ENCODE measurements at regions not wholly inside any gene's neighbourhood (a gene's known extent, or its start where the extent isn't known, plus 50 kb on each side); places are given as distances from the start of the nearest gene placed in this dataset.

DNA sequence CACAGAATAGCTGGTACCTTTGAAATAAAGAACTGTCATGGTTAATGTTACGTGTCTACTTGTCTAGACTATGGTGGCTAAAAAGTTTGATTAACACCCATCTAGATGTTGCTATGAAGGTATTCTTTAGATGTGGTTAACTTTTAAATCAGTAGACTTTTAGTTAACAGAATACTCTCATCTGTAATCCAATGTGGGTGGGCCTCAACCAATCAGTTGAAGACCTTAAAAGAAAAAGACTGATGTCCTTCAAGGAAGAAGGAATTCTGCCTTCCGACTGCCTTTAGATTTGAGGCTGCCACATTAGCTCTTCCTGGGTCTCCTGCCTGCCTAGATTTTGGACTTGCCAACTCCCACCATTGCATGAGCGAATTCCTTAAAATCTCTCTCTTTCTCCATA is 113.0 kb upstream of the CACUL1 start:
- ChIA-PET CTCF (no interaction called here), POLR2A (no interaction called here)
- TF ChIP-seq HOXB5 (CRISPR knock-in tag; IDR thresholded peaks at IDR 0.05) = no peak
- TF ChIP-seq FOSB (CRISPR knock-in tag; IDR thresholded peaks at IDR 0.05) = no peak
- TF ChIP-seq, protein P1, sequence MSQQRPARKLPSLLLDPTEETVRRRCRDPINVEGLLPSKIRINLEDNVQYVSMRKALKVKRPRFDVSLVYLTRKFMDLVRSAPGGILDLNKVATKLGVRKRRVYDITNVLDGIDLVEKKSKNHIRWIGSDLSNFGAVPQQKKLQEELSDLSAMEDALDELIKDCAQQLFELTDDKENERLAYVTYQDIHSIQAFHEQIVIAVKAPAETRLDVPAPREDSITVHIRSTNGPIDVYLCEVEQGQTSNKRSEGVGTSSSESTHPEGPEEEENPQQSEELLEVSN (IDR thresholded peaks at IDR 0.05; ENCODE audit: borderline replicate concordance, low read depth) = no peak
- TF ChIP-seq CBX2 (IDR thresholded peaks at IDR 0.05; ENCODE audit: borderline replicate concordance, low read depth) = no peak
- TF ChIP-seq ZSCAN20 (CRISPR knock-in tag; IDR thresholded peaks at IDR 0.05) = no peak
- TF ChIP-seq GATA3 (IDR thresholded peaks at IDR 0.05; ENCODE audit: borderline replicate concordance) = no peak
- Histone ChIP-seq H3K4me3 (no peak overlapping the region), H3K9me3 (no peaks in the 10 kb centered on the region), H3K27ac (no peak overlapping the region), H3K4me2 (no peak overlapping the region), H3K4me1 (peaks cover 21% of the 10 kb centered on the region)
- 82% methylated on average over 3 of the region's 3 CpGs for WGBS (ENCODE audit: missing lambda C conversion rate)
- DNase-seq (ENCODE audit: low read depth in 1 of 2, low spot score in 1 of 2) (no peak), FAIRE-seq (no peak), ATAC-seq (no peak)

DNA sequence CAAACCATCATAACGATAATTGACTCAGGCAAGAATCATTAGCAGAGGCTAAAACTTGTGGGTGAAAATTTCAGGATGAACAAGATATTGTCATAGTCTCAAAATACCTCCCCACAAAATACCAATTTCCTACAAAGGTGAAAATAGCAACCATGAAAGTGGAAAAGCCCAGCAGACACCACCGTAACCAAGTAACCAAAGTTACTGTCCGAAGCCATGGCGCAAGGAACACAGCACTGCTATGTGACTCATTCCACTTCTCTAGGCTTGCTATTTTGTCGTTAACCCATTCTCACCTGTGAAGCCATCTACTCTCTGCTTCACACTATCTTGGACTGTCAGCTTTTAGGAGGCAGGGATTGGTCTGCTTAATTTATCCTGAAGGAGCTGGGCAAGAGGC is 113.8 kb upstream of the CACUL1 start:
- no peak for TF ChIP-seq MYC (IDR thresholded peaks at IDR 0.05; ENCODE audit: borderline replicate concordance, low read length)
- TF ChIP-seq JUN (IDR thresholded peaks at IDR 0.05) = no peak
- no peak for TF ChIP-seq ZC3H11A (IDR thresholded peaks at IDR 0.05)
- TF ChIP-seq, protein P2, sequence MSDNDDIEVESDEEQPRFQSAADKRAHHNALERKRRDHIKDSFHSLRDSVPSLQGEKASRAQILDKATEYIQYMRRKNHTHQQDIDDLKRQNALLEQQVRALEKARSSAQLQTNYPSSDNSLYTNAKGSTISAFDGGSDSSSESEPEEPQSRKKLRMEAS (IDR thresholded peaks at IDR 0.05) = no peak
- no peak for TF ChIP-seq CBX2 (IDR thresholded peaks at IDR 0.05; ENCODE audit: borderline replicate concordance, low read depth)
- no peak for TF ChIP-seq RFX5 (IDR thresholded peaks at IDR 0.05)
- TF ChIP-seq, protein P3, sequence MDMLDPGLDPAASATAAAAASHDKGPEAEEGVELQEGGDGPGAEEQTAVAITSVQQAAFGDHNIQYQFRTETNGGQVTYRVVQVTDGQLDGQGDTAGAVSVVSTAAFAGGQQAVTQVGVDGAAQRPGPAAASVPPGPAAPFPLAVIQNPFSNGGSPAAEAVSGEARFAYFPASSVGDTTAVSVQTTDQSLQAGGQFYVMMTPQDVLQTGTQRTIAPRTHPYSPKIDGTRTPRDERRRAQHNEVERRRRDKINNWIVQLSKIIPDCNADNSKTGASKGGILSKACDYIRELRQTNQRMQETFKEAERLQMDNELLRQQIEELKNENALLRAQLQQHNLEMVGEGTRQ (IDR thresholded peaks at IDR 0.05) = no peak
- TF ChIP-seq, protein P4, sequence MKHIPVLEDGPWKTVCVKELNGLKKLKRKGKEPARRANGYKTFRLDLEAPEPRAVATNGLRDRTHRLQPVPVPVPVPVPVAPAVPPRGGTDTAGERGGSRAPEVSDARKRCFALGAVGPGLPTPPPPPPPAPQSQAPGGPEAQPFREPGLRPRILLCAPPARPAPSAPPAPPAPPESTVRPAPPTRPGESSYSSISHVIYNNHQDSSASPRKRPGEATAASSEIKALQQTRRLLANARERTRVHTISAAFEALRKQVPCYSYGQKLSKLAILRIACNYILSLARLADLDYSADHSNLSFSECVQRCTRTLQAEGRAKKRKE (CRISPR knock-in tag; IDR thresholded peaks at IDR 0.05; ENCODE audit: low read depth) = no peak
- no peak for TF ChIP-seq NPAS2 (CRISPR knock-in tag; IDR thresholded peaks at IDR 0.05; ENCODE audit: borderline replicate concordance)
- TF ChIP-seq, protein P5, sequence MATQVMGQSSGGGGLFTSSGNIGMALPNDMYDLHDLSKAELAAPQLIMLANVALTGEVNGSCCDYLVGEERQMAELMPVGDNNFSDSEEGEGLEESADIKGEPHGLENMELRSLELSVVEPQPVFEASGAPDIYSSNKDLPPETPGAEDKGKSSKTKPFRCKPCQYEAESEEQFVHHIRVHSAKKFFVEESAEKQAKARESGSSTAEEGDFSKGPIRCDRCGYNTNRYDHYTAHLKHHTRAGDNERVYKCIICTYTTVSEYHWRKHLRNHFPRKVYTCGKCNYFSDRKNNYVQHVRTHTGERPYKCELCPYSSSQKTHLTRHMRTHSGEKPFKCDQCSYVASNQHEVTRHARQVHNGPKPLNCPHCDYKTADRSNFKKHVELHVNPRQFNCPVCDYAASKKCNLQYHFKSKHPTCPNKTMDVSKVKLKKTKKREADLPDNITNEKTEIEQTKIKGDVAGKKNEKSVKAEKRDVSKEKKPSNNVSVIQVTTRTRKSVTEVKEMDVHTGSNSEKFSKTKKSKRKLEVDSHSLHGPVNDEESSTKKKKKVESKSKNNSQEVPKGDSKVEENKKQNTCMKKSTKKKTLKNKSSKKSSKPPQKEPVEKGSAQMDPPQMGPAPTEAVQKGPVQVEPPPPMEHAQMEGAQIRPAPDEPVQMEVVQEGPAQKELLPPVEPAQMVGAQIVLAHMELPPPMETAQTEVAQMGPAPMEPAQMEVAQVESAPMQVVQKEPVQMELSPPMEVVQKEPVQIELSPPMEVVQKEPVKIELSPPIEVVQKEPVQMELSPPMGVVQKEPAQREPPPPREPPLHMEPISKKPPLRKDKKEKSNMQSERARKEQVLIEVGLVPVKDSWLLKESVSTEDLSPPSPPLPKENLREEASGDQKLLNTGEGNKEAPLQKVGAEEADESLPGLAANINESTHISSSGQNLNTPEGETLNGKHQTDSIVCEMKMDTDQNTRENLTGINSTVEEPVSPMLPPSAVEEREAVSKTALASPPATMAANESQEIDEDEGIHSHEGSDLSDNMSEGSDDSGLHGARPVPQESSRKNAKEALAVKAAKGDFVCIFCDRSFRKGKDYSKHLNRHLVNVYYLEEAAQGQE (IDR thresholded peaks at IDR 0.05) = no peak
- TF ChIP-seq, protein P6, sequence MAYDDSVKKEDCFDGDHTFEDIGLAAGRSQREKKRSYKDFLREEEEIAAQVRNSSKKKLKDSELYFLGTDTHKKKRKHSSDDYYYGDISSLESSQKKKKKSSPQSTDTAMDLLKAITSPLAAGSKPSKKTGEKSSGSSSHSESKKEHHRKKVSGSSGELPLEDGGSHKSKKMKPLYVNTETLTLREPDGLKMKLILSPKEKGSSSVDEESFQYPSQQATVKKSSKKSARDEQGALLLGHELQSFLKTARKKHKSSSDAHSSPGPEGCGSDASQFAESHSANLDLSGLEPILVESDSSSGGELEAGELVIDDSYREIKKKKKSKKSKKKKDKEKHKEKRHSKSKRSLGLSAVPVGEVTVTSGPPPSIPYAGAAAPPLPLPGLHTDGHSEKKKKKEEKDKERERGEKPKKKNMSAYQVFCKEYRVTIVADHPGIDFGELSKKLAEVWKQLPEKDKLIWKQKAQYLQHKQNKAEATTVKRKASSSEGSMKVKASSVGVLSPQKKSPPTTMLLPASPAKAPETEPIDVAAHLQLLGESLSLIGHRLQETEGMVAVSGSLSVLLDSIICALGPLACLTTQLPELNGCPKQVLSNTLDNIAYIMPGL (CRISPR knock-in tag; IDR thresholded peaks at IDR 0.05; ENCODE audit: borderline replicate concordance) = no peak
- TF ChIP-seq, protein P7, sequence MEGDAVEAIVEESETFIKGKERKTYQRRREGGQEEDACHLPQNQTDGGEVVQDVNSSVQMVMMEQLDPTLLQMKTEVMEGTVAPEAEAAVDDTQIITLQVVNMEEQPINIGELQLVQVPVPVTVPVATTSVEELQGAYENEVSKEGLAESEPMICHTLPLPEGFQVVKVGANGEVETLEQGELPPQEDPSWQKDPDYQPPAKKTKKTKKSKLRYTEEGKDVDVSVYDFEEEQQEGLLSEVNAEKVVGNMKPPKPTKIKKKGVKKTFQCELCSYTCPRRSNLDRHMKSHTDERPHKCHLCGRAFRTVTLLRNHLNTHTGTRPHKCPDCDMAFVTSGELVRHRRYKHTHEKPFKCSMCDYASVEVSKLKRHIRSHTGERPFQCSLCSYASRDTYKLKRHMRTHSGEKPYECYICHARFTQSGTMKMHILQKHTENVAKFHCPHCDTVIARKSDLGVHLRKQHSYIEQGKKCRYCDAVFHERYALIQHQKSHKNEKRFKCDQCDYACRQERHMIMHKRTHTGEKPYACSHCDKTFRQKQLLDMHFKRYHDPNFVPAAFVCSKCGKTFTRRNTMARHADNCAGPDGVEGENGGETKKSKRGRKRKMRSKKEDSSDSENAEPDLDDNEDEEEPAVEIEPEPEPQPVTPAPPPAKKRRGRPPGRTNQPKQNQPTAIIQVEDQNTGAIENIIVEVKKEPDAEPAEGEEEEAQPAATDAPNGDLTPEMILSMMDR (IDR thresholded peaks at IDR 0.05) = no peak
- TF ChIP-seq TFCP2L1 (CRISPR knock-in tag; IDR thresholded peaks at IDR 0.05) = no peak
- Histone ChIP-seq H3K4me2 (no peak overlapping the region), H3K9me3 (no peaks in the 10 kb centered on the region), H3K4me1 (peaks cover 30% of the 10 kb centered on the region), H3K4me3 (no peak overlapping the region), H3K27ac (no peak overlapping the region; a peak in 1 of 6 replicates)
- ChIA-PET CTCF (interaction anchor here (0.9 kb wide), 1 partner anchor 19 kb away, joined by 5 read pairs; no protein-coding TSS in a partner anchor), POLR2A (no interaction called here)
- no peak for DNase-seq (ENCODE audit: low read depth in 1 of 2, low spot score in 1 of 2)
- no peak; a peak in 1 of 6 replicates for ATAC-seq
- no peak for FAIRE-seq
- WGBS (ENCODE audit: missing lambda C conversion rate) = 49% methylated on average over 5 of the region's 5 CpGs
